HPDE6-E6E7 (cell line): ENCODE measurements at regions not wholly inside any gene's neighbourhood (a gene's known extent, or its start where the extent isn't known, plus 50 kb on each side); places are given as distances from the start of the nearest gene placed in this dataset.

Experiments
- DNase-seq: peaks from one replicate; pipeline ENCODE4 v3.0.0; 2011; ENCODE audit warnings: missing footprints; ENCODE audit errors: extremely low spot score

DNA sequence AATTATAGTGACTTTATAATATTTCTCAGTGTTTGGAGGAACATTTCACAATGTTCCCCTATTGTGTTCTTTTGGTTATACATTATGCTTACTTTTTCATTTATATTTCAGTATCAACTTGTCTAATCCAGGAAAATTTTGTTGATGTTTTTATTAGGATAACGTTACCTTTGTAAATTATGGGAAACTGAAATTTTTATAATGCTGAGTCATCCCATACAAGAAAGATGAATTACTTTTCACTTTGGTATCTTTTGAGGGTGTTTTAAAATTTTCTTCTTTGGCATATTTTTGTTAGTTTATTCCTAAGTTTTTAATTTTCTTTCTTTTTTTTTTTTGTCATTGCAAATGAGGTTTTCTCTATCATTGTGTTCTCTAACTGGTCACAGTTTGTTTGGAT is 542.7 kb downstream of the SLC16A7 start:
- no peak for DNase-seq

DNA sequence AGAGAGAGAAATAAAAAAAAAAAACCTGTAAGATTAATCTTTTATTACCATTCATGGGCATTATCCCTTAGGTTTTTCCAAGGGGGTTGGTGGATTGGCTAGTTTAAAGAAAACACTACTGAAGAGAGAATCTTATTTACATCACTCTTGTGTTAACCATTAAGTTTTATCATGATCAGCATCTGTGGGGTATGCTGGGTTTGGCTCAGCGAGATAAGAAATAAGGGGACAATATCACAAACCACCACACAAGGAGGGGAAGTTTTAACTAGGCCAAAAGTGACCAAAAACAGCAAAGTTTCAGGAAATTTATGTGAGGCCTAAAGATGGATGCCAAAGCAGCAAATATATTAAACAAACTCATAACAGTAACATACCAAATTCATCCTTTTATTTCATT is 548.6 kb downstream of the SLC16A7 start:
- no peak for DNase-seq

DNA sequence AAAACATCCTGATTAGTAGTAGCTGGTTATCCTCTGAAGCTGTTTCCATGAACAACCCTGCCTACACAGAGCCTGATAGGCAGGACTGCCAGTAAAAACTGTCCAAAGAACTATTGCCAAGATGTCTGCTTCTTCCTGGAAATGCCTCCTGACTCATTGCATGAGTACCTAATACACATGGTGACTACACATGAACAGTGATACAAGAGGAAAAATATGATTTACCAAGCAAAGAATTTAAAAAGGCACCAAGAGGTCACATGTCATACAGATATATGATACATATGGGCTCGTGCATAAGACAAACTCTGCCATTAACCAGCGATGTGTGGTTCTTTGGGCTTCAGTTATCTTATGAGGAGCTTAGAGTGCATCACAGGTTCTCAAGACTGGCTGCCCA is 552.3 kb downstream of the SLC16A7 start:
- peak; percentile 8 for DNase-seq

DNA sequence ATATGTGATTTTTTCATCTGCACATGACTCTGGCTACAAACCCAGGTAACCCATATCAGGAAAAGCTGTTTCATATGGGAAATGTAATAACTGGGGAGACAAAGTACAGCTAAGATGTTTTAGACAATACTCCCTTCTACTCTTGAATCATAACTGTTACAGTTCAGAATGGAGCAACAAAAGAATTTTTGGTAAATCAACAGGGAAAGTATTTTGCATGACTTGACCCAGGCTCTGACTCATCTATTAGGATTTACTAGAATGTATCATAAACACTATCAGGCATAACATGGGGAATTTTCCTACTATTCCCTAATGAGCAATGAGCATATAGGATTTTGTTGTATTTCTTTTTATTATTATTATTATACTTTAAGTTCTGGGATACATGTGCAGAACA is 553.0 kb downstream of the SLC16A7 start:
- peak; percentile 8 for DNase-seq

DNA sequence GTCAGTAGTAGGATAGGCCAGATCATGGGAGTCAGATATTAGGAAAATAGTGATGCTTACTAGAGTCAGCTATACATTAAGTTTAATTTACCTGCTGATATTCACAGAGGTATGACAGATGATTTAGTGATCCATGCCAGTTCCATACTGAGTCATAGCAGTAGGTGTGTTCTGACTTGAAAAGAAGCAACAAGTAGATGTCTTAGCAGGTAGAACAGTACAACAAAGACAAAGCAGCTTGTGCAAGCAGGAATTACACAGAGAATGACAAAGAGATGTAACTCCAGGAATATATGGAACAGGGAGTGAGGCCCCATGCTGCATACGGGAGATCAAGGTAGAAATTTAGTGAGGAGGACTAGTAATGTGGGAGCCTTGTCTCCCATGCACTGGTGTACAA is 556.9 kb downstream of the SLC16A7 start:
- DNase-seq, result peak; percentile 42

DNA sequence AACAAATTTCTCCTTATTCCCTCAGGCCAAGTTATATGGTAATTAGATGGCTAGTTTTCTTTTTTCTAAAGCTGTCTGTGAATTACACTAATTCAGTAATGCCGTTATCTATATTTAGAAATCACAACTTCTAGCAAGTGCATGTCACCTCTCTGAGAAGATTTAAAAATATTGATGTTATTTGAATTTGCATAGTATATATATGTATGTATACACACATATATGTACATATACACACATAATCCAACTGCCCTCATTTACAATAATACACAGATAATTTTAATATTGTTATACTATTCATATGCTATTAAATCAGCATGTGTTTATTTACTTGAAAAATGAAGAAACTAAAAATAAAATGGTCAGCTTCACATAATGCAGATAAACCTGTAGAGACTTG is 563.9 kb downstream of the SLC16A7 start:
- DNase-seq, result no peak

DNA sequence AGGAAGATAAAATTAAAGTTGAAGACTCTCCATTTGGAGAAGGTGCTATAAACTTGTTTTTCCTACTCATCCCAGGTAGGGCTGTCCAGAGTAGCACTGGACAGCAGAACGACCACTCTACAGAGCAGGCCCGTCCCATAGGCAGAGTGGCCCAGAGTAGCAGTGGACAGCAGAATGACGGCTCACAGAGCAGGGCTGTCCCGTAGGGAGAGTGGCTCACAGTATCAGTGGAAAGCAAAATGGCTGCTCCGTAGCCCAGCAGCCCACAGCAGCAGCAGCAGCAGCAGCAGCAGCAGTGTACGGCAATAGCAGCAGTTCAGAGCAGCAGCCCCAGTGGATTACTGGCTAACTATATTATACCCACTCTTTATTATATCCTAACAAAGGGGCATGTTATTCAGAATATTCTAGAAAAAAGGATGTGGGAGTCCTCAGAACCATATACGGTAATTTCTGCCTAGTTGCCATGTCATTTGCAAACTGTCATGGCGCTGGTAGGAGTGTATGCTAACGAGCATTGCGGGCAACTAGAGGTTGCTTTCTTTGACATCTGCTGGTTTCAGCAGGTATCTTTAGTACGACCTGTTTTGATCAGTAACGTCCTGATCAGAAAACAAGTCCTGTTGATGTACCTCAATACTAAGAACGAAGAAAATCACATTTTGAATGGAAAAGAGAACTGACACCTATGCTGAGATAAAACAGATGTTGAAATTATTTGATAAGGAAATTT is 567.3 kb downstream of the SLC16A7 start:
- no peak for DNase-seq

DNA sequence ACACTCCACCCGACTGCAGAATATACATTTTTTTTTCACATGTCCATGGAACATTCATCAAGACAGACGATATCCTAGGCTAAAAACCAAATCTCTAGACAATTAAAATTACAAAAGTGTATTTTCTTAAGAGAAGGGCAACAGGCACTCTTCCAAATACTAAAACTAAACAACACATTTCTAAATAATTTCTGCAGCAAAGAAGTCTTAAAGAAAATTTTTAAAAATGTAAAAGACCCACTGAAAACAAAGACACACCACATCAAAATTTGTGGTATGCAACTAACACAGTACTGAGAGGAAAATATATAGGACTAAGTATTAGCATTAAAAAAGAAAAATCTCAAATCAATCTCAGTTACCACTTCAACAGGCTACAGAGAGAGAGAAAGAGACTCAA is 570.0 kb downstream of the SLC16A7 start:
- DNase-seq, result no peak

DNA sequence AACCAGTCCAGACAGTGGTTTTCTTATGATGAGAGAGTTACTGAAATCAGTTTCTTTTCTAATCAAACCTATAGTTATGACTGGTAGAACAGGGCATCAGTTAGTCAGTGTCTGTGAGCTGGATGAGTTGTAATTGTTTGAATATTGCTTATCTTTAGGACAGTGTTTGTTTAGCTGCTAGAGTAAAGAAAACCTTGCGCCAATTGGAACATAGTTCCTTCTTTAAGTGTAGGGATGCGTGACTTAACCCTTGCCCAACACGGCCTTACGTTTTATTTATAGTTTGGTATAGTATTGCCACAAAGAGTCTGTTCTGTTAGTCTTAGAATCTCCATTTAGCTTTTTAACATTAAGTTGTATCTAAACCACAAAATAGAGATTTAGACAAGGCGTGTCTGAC is 572.6 kb downstream of the SLC16A7 start:
- DNase-seq, result no peak

DNA sequence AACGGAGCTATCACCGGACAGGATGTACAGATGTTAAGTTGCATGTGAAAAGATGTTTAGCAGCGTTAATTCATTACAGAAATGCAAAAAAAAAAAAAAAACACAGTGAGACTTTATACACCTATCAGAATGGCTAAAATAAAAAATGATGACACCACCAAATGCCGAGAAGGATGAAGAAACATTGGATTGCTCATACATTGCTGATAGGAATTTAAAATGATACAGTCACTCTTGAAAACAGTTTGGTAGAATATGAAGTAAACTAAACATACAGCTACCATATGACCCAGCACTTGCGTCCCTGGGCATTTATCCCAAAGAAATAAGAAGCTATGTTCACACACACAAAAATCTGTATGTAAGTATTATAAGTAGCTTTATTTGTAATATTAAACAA is 574.1 kb downstream of the SLC16A7 start:
- no peak for DNase-seq

DNA sequence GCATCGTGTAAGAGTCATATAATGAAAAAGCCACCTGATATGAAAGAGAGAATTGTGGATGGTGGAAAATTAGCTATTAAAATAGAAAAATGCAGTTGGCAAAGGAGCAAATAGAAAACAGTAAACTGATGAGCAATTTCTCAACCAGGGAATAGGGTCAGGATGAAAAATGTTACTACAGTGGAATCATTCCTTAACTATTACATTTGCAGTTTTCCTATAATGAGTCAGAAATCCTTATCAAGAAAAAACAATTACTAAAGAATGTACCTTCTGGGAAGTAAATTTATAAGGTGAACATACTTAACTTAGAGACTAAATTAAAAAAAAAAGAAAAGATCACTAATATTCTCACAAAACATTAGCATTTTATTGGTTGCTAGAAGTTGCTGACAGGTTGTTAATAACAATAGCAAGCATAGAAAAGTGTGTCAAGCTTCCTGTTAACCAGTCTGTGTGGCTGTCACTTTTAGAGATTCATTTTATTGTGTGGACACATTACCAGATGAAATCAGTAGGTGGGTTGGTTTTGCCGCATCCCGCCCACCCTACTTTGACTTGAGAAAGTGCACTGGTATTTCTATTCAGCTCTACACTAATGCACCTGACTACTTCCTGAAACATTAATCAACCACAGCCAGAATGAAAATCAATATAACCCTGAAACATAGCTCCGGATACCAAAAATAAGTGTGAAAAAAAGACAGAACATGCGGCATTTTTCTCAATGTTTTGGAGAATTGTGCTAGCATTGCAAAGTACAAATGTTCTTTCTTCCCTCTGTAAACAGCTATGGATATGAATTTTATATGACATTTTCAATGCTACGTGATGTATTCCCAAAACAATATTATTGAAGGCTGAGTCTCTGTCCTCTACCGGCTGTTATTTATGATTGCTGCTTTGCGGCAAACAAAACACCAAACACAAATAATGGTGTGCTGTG is 576.7 kb downstream of the SLC16A7 start:
- DNase-seq, result no peak

DNA sequence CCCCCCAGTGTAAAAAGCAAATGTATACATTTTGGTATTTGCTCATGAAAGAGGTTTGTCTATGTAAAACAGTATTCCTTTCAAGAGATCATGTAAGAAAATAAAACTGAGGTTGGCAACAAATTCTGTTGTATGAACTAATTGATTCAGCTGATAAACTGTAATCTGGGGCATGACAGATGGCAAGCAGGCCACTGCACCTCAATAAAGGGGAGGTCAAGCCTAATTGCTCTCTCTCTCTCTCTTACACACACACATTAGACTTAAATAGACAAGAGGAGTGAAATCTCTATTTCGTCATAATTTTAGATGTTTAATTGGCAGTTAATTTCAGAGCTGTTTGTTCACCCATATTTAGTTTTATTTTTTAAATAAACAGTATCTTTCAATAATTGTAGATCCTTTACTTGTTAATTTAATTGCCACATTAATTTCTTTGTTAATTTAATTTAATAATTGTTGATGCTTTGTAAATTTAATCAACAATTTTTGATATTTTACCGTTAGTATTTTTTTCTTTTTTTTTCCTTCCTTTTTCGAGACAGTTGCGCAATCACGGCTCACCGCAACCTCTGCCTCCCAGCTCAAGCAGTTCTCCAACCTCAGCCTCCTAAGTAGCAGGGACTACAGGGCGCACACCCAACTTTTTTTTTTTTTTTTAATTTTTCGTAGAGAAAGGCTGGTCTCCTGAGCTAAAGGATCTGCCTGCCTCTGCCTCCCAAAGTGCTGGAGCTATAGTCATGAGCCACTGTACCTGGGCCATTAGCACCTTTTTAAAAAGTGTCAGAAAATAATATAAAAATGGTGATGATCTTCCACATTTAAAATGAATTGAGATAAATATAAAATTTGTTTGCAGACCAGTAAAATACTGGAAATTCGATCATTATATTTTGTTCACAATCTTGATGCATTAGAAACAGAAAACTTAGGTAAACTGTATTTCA is 577.7 kb downstream of the SLC16A7 start:
- no peak for DNase-seq

DNA sequence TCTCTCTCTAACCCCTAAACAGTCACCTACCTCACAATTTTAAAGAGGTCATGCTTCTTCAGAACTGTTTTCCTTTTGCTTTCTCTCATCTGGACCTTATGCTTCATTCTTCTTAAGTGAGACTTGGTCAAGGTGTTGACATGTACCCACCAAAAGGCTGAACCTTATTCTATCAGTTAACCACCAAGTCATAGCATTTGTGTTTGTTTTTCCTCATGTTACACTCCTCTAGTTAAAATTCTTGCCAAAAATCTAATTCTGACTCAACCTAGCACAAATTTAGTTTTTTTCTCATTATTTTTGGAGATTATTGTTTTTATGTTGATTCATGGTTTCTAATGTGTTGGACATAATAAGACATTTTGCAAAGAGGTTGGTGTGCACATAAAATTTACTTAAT is 578.6 kb downstream of the SLC16A7 start:
- no peak for DNase-seq

DNA sequence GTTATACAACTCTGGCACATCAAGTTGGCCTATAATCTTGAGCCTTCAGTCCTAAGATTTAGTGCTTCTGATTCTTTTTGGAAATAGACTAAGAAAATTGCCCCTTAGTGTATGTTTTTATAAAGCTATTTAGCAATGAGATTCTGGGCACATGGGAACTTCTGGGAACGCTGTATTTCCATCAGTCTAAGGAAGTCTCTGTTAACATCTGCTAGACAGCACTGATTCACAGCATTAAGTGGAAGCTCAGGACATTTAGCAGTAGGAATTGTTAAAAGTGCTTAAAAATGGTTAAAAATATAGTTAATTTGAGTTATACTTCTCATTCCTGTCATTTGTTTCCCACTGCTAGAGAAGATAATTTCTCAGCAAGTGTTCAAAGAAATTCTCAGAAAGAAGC is 579.1 kb downstream of the SLC16A7 start:
- no peak for DNase-seq

DNA sequence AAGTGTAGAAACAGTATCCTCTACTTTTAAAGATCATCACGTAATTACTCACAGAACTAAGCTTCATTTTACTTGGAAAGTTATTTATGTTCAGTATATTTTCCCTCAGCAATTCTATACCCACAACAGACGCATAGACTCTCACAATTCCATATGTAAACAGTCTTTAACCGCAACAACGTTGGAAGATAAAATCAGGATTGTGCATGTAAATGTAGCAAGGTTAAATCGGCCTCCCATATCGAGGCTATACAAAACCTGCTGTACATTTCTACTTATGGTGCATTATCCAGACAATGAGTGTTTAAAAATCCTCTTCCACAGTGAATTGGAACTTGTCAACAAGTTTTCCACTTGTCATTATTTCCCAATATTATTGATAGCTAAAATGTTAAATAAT is 581.1 kb downstream of the SLC16A7 start:
- no peak for DNase-seq

DNA sequence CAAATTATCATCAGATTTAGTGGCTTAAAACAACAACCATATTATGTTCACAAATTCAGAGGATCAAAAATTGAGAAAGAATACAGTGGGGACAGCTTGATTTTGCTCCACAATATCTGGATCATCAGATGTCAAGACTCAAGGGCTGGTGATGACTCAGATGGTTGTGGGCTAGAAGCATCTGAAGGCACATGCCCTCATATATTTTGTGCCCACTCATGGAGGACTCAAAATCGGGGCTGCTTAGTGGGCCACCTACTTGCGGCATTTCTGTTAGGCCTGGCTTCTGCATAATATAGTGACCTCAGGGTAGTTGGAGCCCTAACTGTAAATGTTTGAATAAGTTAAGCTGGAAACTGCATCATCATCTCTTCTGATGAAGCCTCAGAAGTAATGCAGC is 584.5 kb downstream of the SLC16A7 start:
- DNase-seq, result no peak

DNA sequence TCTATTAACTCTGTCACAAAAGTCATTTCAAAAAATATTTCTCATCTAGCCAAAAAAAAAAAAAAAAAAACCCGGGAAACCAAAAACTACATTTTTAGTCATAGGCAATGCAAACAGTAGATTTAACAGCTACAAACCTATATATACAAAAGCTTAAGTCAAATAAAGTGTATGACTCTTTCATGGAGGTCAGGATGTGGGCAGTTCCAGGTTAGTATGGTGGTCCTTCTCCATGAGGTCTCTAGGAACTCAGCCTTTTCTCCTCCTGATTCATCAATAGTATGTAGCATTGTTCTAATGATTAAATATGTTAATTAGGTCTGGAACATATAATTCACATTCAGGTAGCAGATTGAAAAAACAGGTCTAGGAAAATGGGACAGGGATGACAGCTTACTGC is 586.5 kb downstream of the SLC16A7 start:
- DNase-seq, result no peak

DNA sequence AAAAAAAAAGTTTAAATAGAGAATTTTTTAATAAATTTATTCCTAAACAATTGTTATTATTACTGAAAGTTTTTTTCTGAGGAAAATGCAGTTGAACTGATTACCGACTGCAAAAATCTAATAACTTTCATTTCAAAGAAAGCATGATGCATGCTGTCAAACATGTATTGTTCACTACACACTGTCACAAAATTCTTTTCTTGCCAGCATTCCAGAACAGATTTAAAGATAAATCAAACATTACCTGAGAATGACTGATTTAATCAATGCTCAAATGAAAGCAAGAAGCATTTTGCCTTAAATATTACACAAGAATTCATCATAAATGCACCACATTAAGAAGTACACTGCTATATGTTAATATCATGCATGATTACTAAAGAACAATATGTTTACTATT is 588.3 kb downstream of the SLC16A7 start:
- DNase-seq, result no peak

DNA sequence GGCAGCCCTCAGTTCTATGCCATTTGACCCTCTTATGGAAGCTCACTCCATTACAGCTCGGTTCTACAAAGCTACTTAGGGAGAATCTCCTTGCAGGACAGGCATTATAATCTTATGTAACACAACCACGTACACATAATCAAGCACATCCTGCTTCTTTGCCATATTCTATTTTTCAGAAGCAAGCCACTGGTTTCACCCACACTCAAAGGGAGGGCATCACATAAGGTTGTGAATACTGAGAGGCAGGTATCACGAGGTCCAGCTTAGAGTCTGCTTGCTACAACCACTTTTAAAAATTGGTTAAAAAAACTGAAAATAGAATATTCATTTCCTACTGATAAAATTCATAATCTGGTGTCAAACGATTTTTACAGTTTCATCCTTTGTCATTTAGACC is 589.2 kb downstream of the SLC16A7 start:
- DNase-seq, result no peak

DNA sequence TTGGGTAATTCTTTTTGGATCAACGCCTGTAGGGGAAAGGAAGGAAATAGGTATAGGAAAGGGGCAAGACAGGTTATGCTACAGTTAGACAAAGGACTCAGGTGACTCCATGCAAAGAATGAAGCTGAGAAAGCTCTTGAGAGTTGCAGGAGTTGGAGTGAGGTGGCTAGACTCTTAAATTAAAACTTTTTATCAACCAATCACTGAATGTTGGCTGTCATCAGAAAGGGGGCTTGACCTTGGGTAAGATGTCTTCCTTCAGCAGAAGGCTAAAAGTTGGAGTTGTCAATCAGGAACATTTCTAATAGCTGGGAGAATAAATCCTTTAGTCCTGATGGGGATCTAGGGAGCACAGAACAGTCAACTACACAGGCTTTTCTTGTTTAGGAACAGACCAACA is 595.4 kb downstream of the SLC16A7 start:
- DNase-seq, result no peak

DNA sequence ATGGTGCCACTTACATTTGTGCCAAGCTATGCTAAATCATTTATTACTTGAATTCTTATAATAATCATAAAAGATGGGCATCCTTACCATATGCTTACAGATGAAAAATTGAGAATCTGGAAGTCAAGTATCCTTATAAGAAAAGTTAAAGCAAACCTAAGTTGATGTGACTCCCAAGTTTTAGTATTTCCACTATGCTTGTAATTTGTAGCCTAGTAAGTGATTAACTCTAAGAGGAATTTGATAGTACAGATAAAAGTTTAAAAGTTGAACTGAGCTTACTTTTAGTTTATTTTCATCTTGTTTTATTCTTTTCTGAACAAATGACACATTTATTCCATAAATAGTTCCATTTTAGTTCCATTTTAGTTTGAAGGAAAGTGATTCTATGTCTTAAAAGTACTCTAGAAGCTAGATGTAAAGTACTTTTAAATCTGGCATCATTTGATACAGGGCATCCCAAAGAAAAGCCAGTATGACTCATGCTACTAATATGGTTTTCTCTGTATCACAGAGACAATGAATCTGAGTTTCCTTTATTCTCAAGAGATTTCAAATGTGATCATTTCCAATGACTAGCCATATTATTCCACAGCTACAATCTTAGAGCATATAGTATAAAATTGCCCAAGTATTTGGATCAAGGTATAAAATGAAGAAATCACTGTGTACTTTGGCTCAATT is 596.0 kb downstream of the SLC16A7 start:
- DNase-seq, result no peak
